NCI-H2081 treated with DMSO at 0.1 percent for 48 hours (cell line): ENCODE measurements at regions not wholly inside any gene's neighbourhood (a gene's known extent, or its start where the extent isn't known, plus 50 kb on each side); places are given as distances from the start of the nearest gene placed in this dataset.

Experiments
- DNase-seq: peaks from one replicate; lab custom pipeline; 2025; lab: John Stamatoyannopoulos, UW

DNA sequence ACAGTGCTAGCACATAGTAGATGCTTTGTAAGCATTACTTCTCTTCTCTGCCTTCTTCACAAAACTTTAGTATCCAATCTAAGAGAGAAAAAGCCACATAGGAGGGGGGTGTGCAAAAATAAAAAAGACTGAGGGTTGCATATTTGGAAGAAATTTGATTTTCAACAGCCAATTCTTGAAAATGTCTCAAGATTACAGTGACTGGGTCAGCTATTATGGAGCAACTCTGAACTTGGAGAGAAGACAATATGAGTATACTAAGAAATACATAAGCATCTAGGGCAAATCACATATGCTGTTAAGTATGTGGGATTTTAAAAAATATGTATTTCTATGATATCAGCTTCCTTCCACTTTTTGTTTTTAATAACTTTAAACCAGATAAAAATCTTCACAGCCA lies 196.6 kb upstream of the GOLIM4 start:
- DNase-seq: no peak

DNA sequence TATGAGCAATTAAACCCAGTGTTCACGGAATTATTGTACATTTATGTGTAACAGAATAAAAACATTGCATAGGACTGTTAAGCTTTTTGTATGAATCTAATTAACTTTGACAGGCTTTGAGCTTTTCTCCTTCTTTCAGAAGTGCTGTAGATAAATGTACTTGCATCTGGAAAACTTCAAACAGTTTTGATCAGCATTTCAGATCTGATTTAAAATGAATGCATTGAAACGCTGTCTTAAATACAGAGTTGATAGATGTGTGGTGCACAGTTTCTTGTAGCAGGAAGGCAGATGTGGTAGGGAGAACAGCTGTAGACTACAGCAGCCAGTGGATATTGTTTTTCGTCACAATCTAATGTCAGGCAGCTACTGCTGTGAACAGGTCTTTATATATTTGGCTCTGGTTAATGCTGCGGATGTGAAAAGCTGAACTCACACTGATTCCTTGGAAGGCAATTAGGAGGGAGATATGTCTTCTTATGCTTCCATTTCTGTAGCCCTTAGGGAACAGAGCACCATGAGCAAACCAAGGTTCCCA lies 193.8 kb upstream of the GOLIM4 start:
- DNase-seq: no peak

DNA sequence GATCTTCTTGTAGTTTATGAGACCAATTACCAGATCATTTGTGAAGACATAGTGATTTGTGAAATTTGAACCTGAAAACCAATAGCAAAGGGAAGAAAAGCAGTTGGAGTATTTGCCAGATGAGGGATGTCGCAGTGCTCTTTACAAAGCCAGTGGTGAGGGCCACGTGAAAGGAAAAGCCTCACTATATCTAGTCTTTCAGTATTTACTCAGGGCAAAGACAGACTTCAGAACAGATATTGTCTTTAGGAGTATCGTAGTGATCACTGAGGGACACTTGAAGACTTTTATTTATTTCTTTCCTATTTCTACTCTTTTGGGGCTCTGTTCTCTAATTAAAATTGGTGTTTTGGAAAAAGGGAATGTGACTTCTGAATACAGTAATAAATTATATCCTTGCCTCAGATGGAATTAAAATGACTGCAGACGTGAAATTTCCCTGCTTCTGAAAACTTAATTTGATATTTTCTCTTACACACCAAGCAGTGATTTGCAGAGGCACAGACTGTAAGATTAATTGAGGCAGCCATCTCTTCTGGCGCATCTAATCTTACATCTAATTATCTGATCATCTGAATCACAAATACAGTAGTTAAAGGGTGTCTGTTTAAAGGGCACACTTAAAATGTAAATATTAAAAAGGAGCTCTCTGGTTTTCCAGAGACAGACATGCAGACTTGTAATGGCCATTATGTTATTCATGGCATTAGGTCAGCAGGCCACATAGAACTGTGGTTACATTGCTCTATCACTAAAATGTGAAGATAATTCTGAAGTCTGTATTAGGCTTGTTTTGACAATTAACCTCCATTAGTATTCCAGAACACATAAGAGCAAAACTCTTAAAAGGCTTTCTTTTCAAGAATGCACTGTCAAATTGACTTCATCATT lies 193.0 kb upstream of the GOLIM4 start:
- DNase-seq: no peak

DNA sequence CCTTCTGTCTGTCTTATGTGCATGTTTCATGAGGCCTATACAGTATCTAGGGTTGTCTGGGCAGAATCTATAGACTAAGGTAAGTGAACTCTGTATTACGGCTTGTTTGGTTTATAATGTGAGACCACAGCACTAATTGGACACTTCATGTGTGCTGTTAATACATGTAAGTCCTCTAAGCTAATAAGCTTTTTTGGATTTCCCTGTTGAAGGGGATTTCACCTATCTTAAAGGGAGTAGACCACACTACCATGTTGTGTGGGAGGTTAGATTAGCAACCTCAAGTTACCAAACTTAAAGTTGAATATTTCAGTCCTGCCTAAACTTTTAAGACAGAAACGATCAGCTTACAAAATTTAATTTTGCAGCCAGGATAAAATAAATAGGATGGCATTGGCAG lies 189.8 kb upstream of the GOLIM4 start:
- no peak for DNase-seq

DNA sequence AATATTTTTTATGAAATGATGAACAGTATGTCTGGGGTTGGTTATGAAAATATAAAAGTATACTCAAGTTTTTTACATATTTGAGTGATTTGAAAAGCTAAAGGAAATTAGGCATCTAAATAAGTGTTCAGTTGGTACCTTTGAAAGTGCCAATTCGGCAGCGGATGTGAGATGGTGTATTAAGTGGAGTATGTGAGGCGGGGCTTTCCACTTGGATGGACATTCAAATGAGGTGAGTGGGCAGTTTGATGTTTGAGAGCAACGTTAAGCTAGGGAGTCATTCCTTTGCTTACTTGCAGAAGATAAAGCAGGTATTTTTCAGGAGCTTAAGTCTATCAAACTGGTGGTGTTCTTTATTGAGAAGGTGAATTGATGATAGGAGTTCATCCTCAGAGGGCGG lies 189.0 kb upstream of the GOLIM4 start:
- DNase-seq: no peak

DNA sequence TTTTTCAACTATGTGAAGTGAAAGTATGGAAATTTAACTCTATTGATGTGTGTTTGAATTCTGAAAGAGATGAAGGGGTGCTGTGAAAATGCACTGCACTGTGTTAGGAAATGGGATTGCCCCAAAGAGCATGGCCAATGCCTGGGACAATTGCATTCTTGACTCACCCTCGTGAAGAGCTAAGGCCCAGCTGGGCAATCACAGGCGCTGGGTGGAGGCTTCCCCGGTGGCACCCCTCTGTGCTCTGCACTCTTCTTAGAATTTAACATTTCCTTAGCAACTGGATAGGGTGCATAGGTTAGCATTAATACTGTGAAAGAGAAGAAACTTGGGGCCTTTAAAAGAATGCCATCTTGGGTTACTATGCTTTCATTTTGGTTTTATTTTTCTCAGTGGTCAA lies 179.9 kb upstream of the GOLIM4 start:
- DNase-seq: no peak

DNA sequence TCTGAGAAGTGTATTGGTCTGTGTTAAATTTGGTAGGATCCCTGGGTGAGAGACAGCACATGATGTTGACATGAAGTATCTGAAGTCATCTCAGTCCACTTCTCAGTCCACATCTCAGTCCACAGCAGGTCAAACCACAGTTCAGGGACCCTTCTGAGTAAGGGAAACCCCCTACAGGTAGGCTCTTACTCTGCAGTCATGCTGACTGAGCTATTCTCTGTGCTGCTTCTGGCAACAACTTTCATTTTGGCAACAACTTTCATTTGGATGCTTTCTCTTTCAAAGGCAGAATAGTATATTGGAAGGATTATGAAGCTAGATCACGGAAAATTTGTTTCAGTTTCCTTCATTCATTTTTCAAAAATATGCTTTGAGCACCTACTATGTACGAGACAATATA lies 178.2 kb upstream of the GOLIM4 start:
- no peak for DNase-seq

DNA sequence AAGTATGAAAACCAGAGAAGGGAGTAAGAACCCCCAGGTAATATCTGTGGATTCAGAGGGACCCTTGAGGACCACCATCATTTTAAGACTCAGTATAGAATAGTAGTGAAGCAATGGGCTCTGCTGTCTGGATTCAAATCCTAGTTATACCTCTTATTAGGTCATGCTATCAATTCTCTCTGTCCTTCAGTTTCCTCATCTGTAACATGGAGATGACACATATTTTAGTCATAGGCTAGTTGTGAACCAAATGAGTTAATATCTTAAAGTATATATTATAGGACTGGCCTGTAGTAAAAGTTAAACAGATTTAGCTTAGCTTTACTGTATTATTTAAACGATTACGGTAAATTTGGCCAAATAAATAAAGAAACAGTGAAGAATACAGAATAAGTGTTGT lies 177.3 kb upstream of the GOLIM4 start:
- no peak for DNase-seq

DNA sequence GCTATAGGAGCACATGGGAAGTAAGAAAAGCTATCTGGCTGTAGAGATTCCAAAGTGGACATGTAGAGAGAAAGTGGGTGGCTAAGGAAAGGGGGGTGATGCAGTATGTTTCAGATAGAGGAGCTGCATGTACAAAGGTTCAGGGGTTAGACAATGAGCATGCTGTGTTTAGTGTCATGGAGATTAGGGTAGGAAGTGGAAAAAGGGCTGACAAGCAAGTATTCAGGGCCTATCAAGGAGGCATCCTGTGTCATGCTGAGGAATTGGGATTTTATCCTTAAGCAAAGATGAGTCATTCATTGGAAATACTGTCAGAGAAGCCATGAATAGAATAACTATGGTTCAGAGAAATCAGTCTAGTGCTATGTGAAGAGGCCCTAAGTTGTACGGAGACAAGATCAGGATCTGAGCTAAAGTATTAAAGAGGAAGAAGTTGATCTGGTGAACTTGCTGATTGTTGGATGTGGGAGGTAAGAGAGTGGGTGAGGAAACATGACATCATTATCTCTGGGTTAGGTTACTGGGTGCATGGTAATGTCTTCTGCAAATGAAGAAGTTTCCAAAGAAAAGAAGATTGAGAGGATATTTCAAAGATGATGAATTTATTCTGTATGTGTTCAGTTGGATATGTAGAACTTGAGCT lies 176.7 kb upstream of the GOLIM4 start:
- no peak for DNase-seq

DNA sequence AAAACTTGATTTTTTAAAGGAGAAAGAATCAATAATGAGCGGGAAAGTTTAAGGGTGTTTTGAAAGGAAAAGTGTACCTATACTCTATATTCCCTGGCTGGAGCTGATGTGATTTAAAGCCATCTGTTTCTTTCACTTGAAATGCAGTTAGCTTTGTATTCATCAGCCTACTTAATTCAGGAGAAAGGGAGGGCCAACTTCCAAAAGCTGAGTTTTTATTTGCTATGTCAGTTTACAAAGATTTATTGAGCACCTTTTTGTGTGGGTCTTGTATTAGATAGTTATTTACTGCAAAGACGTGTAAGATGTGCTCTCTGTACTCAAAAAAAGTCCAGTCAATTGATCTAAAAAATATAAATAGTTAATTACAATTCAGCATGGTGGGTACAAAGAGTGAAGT lies 176.2 kb upstream of the GOLIM4 start:
- no peak for DNase-seq

DNA sequence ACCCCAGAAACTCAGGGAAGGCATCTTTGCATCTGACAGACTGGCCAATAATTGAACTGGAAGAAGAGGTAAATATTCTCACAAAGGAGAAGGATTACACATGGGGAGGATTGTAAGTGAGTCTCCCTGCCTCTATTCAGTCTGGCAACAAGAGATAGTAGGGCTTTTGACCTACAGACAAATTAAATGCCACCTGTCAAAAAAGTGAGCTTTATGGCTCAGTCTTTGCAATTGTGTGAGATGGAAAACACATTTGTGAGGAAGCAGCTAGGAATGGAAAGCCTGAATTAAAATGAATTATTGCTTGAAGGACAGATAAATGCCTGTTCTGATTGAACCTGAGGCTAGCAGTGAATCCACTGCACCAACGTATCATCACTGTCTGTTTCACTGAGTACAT lies 173.3 kb upstream of the GOLIM4 start:
- no peak for DNase-seq

DNA sequence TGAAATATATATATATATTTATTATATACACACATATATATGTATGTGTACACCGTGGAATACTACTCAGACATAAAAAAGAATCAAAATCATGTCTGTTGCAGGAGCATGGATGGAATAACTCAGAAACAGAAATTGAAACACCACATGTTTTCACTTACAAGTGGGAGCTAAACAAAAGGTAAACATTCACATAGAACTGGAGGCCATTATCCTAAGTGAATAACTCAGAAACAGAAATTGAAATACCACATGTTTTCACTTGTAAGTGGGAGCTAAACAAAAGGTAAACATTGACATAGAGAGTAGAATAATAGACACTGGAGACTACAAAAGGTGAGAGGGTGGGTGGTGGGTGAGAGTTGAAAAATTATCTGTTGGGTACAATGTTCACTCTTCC lies 171.5 kb upstream of the GOLIM4 start:
- DNase-seq: no peak

DNA sequence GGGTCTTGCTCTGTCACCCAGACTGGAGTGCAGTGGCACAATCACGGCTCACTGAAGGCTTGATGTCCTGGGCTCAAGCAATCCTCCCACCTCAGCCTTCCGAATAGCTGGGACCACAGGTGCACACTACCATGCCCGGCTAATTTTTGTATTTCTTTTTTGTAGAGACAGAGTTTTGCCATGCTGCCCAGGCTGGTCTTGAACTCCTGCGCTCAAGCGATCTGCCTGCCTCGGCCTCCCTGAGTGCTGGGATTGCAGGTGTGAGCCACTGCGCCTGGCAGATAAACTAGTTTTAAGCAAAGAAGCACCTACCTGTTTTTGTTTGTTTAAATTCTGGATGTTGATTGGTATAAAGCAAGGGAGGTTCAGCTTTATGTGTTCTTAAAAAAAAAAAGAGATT lies 170.6 kb upstream of the GOLIM4 start:
- DNase-seq: no peak

DNA sequence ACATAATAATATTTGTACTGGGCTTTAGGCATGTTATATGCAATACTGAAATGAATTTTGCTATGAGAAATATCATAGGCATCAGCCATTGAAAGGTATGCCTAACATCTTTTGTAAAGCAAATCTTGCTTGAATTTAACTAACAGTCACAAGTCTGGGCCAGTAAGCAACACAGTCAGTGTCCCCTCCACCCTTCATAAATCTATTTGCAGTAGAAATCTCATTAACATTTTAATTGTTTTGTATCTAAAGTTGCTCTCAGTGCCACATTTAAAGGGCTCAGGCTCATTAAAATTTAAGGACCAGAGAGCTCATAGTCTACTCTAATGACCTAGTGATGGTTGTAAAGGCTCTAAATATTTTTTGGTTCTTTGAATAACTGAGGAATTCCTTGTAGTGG lies 167.2 kb upstream of the GOLIM4 start:
- DNase-seq: no peak

DNA sequence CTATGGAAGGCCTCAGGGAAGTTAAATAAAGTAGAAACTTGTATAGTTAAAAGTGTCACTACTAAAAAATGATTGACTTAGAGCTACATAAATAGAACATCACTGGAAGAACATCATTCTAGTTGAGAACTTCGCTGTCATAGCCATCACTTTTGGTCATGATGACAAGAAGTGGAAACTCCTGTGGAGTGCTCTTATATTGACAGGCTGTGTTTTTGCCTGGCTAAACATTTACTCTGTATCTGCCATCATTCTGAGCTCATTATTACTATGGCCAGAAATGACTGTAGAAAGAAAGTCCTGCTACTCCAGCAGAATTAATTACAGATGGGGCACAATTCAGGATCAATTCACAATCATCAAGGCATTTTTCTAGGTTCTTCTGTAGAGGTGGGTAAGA lies 165.1 kb upstream of the GOLIM4 start:
- no peak for DNase-seq

DNA sequence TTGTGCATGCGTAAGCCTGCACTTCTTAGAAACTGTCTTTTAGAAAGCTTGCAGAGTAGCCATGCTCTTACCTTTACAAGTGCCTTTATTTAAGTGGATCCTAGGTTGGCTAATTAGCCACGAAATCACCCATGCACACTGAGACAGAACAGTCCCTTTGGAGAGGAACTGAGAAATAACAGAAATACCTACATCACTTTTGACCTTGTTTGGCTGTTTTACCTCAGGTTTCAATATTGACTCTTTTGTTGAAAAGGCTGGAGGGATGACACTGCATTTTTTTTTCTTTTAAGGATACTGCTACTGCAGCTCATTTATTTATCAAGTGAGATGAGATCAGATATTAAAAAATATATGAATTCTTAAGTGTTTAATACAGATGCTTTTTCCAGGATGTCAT lies 155.6 kb upstream of the GOLIM4 start:
- no peak for DNase-seq

DNA sequence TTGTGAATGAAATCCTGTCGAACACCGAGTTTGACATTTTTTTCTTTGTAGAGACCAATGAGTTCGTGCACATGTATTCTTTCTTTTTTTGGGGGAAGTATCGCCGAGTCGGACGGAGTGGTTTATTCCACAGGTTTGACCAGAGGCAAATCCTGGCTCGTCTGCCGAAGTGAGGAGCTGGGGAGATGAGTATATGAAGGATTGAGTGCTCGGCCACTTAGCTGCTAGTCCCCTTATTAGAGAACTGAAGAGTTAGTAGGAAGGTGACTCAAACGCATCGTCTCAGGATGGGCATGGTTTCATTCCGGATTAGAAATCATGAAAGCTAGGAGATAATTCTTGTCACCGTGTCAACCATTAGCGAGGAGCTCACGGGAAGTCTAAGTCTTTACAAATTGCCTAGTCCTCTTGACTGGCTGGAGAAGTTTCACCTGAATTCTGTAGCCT lies 154.7 kb upstream of the GOLIM4 start:
- DNase-seq: no peak

DNA sequence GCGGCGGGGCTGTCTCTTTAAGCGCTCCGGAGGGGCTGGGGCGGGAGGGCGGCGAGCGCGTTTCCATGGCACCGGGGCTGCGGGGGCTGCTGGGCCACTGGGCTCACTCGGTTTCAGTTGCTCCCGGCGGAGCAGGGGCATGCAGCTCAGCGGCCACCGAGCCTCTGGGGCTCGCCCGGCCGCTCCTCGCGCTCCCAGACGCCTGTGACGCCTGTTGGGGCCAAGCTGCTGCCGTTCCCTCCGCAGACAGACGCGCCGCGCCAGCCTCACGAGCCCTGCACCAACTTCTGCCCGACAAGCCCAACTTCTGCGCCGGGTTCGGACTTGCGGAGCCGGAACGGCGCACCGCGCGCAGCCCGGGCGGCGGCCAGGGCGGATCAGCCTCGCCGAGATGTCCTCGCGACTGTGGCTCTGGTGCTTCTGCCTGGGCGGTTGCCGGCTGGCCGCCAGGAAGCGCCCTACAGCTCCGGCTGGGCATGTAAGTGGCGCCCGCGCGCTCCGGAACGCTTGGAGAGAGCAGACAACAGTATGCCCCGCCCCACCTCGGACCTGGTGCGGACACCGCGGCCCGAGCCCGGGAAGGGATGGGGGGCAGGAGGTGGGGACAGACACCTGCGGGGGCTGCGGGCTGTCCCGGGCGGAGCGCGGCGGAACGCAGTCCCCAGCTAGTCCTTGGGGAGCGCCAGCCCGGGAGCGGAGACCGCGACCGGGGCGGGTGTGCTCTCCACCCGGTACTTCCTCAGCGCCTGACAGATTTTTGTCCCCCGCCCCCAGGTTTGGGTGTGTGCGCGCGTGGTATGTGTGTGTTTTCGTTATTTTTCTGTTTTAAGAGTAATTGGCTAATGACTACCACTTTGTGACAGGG lies 154.1 kb upstream of the GOLIM4 start:
- DNase-seq: peak; percentile 64

DNA sequence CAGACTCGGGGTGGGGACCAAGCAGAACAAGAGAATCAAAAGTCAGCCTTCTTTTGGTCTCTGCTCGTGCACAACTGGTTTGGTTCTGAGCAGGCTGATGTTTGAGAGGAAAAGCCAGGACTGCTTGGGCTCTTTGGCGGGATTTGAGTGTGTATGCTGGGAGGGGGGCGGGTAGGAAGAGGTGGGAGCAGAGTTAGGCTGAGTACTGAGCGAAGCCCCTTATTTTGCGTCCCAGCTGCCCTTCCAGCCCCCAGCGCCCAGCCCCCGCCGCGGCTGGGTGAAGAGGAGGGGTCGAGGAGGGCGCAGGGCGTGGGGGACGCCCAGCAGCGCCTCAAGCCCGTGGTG lies 153.5 kb upstream of the GOLIM4 start:
- no peak for DNase-seq

DNA sequence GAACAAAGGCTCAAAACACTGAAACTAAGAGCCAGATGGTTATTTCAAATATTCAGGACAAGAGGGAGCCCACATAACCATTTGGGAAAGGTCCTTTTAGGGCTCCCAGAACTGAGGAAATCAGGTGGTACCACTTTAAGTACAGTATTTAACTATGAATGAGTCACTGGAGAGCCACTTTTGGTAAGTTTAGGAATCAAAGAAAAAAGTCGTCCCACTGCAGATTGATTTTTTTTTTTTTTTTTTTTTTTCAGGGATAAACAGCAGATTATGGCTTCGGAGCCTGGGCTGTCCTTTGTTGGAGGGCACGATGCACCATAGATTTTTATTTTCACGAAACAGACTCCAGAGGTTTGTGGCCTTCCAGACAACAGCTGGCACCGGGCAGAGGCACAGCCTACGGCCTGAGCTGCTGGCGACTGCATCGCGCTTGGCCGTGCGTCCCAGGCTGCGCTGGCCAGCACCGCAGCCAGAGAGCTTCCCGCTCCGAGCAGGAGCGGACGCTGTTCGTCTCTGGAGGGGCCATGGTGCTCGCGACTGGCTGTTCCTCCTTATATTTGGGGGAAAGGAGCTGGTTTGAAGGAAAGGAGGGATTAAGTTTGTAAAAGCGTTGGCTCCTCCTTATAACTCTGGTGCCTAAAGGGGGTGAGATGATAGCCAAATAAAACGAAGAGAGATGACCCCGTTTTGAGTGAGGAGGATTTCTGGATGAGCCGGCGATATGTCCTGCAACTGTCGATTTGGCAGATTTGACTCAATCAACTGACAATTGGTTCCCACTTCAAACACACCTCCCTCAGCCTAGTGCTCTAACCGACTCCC lies 152.9 kb upstream of the GOLIM4 start:
- DNase-seq: no peak

DNA sequence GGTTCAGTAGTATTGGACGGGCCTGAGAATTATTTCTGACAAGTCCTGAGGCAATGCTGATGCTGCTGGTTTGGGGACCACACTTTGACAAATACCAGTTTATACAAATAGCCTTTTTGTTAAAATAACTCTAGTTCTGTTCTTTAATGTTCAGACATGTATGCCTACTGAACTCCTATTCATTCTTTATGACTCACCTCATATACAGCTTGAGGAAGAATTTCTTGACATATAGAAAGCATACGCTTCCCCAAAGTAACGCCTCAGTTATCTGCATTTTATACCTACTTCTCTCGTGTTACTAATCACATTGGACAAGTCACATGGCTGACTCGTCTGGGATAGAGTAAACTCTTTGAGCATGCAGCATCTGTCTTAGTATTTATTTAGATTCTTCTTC lies 145.4 kb upstream of the GOLIM4 start:
- DNase-seq: no peak

DNA sequence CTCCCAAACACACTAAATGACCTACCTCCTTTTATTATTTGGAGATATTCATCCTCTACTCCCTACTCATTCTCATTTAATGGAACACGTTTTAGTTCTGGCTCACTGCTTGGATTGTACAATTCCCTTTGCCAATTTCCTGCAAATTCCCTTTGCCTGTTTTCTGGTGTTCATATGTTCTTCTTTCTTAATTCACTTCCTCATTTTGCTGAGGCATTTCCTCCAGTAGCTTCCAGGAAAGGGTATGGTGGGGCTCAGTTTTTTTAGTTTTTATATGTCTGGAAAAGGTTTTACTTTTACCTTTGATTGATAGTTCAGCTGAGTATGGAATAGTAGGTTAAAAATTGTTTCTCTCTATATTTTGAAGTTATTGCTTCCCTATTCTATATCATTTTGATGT lies 143.6 kb upstream of the GOLIM4 start:
- DNase-seq: no peak
